GM18870 (cell line): ENCODE measurements at regions not wholly inside any gene's neighbourhood (a gene's known extent, or its start where the extent isn't known, plus 50 kb on each side); places are given as distances from the start of the nearest gene placed in this dataset.
A peak's percentile ranks its signal among the peaks of the same experiment; 100 is the strongest.

Experiments used
- ATAC-seq: cut with Tn5 transposase; IDR thresholded peaks from one replicate; pipeline ENCODE4 v1.9.1; 2021; ENCODE audit warnings: moderate library complexity; ENCODE audit not compliant: unreplicated experiment

GRCh38 chr1:209428241-209428921 lies 155.1 kb upstream of the CAMK1G start:
- ATAC-seq: no peak

GRCh38 chr1:209429611-209430010 lies 153.9 kb upstream of the CAMK1G start:
- ATAC-seq: no peak

GRCh38 chr1:209430107-209430506 lies 153.4 kb upstream of the CAMK1G start:
- ATAC-seq: no peak

GRCh38 chr1:209430821-209431259 lies 152.7 kb upstream of the CAMK1G start:
- ATAC-seq: no peak

- no peak for ATAC-seq
Observed at GRCh38 chr1:209431402-209431801, 152.1 kb upstream of the CAMK1G start.

GRCh38 chr1:209431813-209432442 lies 151.6 kb upstream of the CAMK1G start:
- ATAC-seq: no peak

- ATAC-seq: no peak
Observed at GRCh38 chr1:209432443-209432825, 151.1 kb upstream of the CAMK1G start.

- no peak for ATAC-seq
Observed at GRCh38 chr1:209433649-209434031, 149.9 kb upstream of the CAMK1G start.

GRCh38 chr1:209434066-209434465 lies 149.4 kb upstream of the CAMK1G start:
- ATAC-seq: no peak

- ATAC-seq: no peak
Observed at GRCh38 chr1:209434631-209435217, 148.8 kb upstream of the CAMK1G start.

- ATAC-seq: peak; percentile 63
Observed at GRCh38 chr1:209435654-209436566, 147.6 kb upstream of the CAMK1G start.

- no peak for ATAC-seq
Observed at GRCh38 chr1:209439828-209440227, 143.7 kb upstream of the CAMK1G start.

- no peak for ATAC-seq
Observed at GRCh38 chr1:209443361-209443931, 140.1 kb upstream of the CAMK1G start.

- no peak for ATAC-seq
Observed at GRCh38 chr1:209443975-209444651, 139.4 kb upstream of the CAMK1G start.

- ATAC-seq: no peak
Observed at GRCh38 chr1:209444961-209445360, 138.6 kb upstream of the CAMK1G start.

GRCh38 chr1:209445576-209445975 lies 137.9 kb upstream of the CAMK1G start:
- no peak for ATAC-seq

- no peak for ATAC-seq
Observed at GRCh38 chr1:209446356-209446755, 137.2 kb upstream of the CAMK1G start.

- no peak for ATAC-seq
Observed at GRCh38 chr1:209454340-209454994, 129.0 kb upstream of the CAMK1G start.

GRCh38 chr1:209455145-209455544 lies 128.4 kb upstream of the CAMK1G start:
- ATAC-seq: no peak
